Breast epithelium (tissue), 4 donors: ENCODE measurements at regions not wholly inside any gene's neighbourhood (a gene's known extent, or its start where the extent isn't known, plus 50 kb on each side); places are given as distances from the start of the nearest gene placed in this dataset.

ENCODE experiments used
- DNase-seq, 2 donors: peaks; one replicate each; pipeline ENCODE4 v3.0.0-alpha.2; 2019; ENCODE audit warnings: low spot score in 2 of 2
- H3K27ac ChIP-seq, 2 donors: fragments of 200-600 bp; sonication (generic) in 1 of 2; one replicate each; pipeline ENCODE4 v1.5.1; 2016 to 2019; ENCODE audit warnings: mild to moderate bottlenecking in 1 of 2
- H3K27me3 ChIP-seq, 2 donors: fragments of 200-600 bp; sonication (generic) in 1 of 2; one replicate each; pipeline versions ENCODE4 v1.5.1 to v1.6.0; 2017 to 2019; ENCODE audit warnings: control low read depth in 1 of 2, mild to moderate bottlenecking in 1 of 2
- H3K36me3 ChIP-seq: fragments of 200-600 bp; one replicate; pipeline ENCODE4 v1.5.1; 2019
- H3K4me1 ChIP-seq, 2 donors: fragments of 200-600 bp; sonication (generic); one replicate each; pipeline ENCODE4 v1.5.1; 2016 to 2019; ENCODE audit warnings: control low read depth in 1 of 2
- H3K4me3 ChIP-seq, 3 donors: fragments of 200-600 bp; sonication (generic); 1 replicate in 2 of 3; 2 replicates in 1 of 3; pipeline ENCODE4 v1.5.1; 2016 to 2019; ENCODE audit warnings: mild to moderate bottlenecking in 3 of 3, moderate library complexity in 2 of 3
- H3K9me3 ChIP-seq, 2 donors: fragments of 200-600 bp; sonication (generic) in 1 of 2; one replicate each; pipeline ENCODE4 v1.5.1; 2016 to 2019; ENCODE audit warnings: control low read depth in 1 of 2
- POLR2A ChIP-seq: fragments of 450-650 bp; IDR thresholded peaks from one replicate; pipeline ENCODE4 v1.6.1; 2016; ENCODE audit warnings: antibody characterized with exemption, mild to moderate bottlenecking, moderate library complexity
- POLR2AphosphoS5 ChIP-seq, 3 donors: sonication (generic); formaldehyde crosslinking; IDR thresholded peaks; one replicate each; pipeline ENCODE4 v1.6.1; 2017; ENCODE audit warnings: antibody characterized with exemption in 3 of 3
- intact Hi-C: fragments of 100-400 bp; cut with DNase I; formaldehyde crosslinking; loops from one replicate; pipeline ENCODE4 v1.15.1; 2023; ENCODE audit warnings: low total_unique reads
- TF ChIP-seq, protein P1 (sequence below), 3 donors: fragments of 450-650 bp; IDR thresholded peaks; one replicate each; pipeline ENCODE4 v1.5.1; 2016 to 2017; ENCODE audit warnings: antibody characterized with exemption in 3 of 3, mild to moderate bottlenecking in 3 of 3, moderate library complexity in 3 of 3

DNA sequence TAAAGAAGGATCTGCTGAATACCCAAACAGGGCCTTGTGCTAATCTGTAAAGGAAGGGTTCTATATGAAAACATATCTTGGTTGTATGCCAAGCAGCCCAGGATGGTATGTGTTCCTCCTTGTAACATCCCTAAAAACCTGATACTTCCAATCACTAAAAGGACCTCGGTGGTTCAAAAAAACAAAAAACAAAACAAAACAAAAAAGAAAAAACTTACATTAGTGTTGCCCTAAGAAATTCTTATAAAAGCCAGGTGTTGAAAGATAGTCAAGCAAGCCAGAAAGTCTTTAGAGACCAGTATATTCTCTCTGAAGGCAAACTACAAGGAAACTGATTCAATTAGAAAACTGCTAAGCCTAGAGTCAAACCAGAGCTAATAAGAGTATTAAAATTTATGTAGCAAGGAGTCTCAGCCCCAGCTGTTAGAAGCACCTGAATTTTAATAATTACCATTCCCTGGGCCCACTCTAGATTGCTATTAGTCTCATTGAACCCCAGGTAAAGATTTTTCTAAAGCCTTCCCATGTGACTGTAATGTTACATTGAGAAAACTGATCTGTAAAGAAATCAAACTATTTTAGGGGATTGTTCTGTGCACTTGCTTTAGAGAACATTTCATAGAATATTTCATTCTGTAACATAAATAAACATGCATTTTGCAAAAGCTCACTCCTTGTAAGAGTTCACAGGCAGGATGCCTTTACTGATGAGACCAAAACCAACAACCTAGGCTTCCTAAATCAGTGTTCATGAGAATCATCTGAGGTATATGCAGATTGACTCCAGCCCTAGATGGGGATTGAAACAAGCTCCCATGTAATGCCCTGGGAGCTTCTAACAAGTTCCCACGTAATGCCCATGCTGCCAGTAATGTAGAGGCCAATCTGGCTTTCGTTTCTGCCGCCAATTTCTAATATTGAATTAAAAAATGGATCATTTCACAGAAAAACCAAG is 95.2 kb upstream of the BTN3A2 start:
- Histone ChIP-seq H3K36me3 (no peaks in the 10 kb centered on the region), H3K9me3 (no peaks in the 10 kb centered on the region), H3K4me3 (no peak overlapping the region), H3K4me1 (peaks cover 0 to 3% of the 10 kb centered on the region in 2 donors), H3K27ac (no peak overlapping the region), H3K27me3 (peaks cover 0 to 15% of the 10 kb centered on the region in 2 donors)
- DNase-seq, result no peak
- TF ChIP-seq POLR2AphosphoS5 (IDR thresholded peaks at IDR 0.05), result no peak
- TF ChIP-seq, protein P1, sequence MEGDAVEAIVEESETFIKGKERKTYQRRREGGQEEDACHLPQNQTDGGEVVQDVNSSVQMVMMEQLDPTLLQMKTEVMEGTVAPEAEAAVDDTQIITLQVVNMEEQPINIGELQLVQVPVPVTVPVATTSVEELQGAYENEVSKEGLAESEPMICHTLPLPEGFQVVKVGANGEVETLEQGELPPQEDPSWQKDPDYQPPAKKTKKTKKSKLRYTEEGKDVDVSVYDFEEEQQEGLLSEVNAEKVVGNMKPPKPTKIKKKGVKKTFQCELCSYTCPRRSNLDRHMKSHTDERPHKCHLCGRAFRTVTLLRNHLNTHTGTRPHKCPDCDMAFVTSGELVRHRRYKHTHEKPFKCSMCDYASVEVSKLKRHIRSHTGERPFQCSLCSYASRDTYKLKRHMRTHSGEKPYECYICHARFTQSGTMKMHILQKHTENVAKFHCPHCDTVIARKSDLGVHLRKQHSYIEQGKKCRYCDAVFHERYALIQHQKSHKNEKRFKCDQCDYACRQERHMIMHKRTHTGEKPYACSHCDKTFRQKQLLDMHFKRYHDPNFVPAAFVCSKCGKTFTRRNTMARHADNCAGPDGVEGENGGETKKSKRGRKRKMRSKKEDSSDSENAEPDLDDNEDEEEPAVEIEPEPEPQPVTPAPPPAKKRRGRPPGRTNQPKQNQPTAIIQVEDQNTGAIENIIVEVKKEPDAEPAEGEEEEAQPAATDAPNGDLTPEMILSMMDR (IDR thresholded peaks at IDR 0.05), result no peak
- no peak for TF ChIP-seq POLR2A
- intact Hi-C loops, result no loop called here

DNA sequence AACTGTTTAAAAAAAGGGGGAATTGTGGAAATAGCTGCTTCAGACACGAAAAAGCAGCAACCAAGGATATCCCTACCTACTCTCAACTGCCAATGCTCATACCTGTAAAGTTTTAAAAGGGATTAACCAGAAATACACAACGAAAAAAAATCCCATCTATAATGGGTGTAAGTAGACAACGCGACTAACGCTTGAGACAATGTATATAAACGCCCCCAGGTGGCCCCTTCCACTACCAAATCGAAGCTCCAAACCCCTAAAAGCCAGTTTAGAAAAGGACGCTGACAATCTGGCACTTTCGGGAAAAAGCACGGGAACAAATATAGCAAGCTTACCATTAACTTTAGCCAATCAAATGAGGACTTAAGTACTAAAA is 94.5 kb upstream of the BTN3A2 start:
- Histone ChIP-seq H3K4me3 (no peak overlapping the region), H3K27ac (no peak overlapping the region), H3K36me3 (no peaks in the 10 kb centered on the region), H3K27me3 (peaks cover 0 to 15% of the 10 kb centered on the region in 2 donors), H3K4me1 (peaks cover 0 to 3% of the 10 kb centered on the region in 2 donors), H3K9me3 (no peaks in the 10 kb centered on the region)
- TF ChIP-seq POLR2A (no peak), POLR2AphosphoS5 (IDR thresholded peaks at IDR 0.05) (no peak)
- TF ChIP-seq, protein P1 (IDR thresholded peaks at IDR 0.05), result no peak
- intact Hi-C loops, result no loop called here
- DNase-seq, result no peak

DNA sequence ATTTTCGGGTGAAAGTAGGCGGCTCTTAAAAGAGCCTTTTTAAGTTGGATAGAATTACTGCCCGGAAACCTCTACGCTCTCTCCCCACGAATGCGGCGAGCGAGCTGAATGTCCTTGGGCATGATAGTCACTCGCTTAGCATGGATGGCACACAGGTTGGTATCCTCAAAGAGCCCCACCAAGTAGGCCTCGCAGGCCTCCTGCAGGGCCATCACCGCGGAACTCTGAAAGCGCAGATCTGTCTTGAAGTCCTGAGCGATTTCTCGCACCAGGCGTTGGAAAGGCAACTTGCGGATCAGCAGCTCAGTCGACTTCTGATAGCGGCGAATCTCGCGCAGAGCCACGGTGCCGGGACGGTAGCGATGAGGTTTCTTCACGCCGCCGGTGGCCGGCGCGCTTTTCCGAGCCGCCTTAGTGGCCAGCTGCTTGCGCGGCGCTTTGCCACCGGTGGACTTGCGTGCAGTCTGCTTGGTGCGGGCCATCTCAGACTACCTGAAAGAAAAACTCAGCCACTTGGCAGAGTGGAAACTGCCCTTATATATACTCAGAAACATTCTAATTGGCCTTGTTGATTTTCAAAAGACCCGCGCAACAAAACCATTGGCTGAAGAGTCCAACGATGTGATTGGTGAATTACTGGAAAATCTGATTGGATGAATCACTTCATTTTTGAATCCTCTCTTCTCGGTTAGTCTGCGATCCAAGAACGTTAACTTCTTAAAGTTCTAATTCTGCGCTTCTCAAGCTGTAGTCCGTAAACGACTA is 93.9 kb upstream of the BTN3A2 start:
- peaks cover 0 to 15% of the 10 kb centered on the region in 2 donors for H3K27me3 ChIP-seq
- peaks cover 0 to 3% of the 10 kb centered on the region in 2 donors for H3K4me1 ChIP-seq
- H3K36me3 ChIP-seq, result no peaks in the 10 kb centered on the region
- peak overlapping the region; percentile 49 to 70 (median 58) for H3K4me3 ChIP-seq
- intact Hi-C loops, result no loop called here
- no peak for TF ChIP-seq POLR2A
- peak in 1 of 3 donors; percentile 10 for TF ChIP-seq POLR2AphosphoS5 (IDR thresholded peaks at IDR 0.05)
- peak overlapping the region; percentile 94 to 95 for H3K27ac ChIP-seq
- no peaks in the 10 kb centered on the region for H3K9me3 ChIP-seq
- DNase-seq, result peak in 1 of 2 donors; percentile 65

DNA sequence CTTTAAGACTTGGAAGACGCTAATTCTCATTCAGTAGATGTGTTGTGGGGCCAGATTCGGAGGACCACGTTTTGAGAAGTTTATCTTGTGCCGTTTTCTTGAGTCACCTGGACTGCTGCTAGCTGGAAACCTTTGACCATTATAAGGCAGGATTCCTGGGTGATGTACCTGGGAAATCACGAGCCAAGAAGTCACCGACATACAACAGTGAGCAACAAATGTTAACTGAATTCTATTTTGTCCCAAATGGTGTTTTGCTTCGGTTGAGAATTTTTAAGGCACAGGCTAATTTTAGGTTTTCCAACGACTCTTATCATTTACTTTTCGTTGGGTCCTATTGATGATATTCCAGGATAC is 93.4 kb upstream of the BTN3A2 start:
- Histone ChIP-seq H3K9me3 (no peaks in the 10 kb centered on the region), H3K27me3 (peaks cover 0 to 15% of the 10 kb centered on the region in 2 donors)
- no peak for DNase-seq

DNA sequence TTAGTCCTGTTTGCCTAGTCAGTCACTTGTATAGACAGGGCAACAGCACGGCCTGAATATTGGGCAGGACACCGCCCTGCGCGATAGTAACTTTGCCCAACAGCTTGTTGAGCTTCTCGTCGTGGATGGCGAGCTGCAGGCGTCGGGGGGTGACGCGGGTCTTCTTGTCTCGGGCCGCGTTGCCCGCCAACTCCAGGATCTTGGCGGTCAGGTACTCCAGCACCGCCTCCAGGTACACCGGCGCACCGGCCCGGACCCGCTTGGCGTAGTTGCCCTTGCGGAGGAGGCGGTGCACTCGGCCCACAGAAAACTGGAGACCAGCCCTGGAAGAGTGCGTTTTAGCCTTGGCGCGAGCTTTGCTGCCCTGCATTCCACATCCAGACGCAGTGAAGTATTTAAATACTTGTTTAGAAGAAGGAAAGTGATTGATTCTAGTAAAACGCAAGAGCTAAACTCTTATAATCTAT is 92.8 kb upstream of the BTN3A2 start:
- Histone ChIP-seq H3K4me3 (peak overlapping the region; percentile 49 to 70 (median 58)), H3K27ac (peak overlapping the region; percentile 94 to 95), H3K4me1 (peaks cover 0 to 3% of the 10 kb centered on the region in 2 donors), H3K36me3 (no peaks in the 10 kb centered on the region), H3K27me3 (peaks cover 0 to 15% of the 10 kb centered on the region in 2 donors), H3K9me3 (no peaks in the 10 kb centered on the region)
- intact Hi-C loops, result no loop called here
- no peak for TF ChIP-seq POLR2A
- TF ChIP-seq POLR2AphosphoS5 (IDR thresholded peaks at IDR 0.05), result peak in 1 of 3 donors; percentile 23
- TF ChIP-seq, protein P1 (IDR thresholded peaks at IDR 0.05), result no peak
- DNase-seq, result peak in 1 of 2 donors; percentile 55

More for the DNA sequence above, 93.4 kb upstream of the BTN3A2 start:
- Histone ChIP-seq H3K4me1 (peaks cover 0 to 3% of the 10 kb centered on the region in 2 donors), H3K36me3 (no peaks in the 10 kb centered on the region), H3K4me3 (peak overlapping the region; percentile 49 to 70 (median 58)), H3K27ac (peak overlapping the region; percentile 94 to 95)
- intact Hi-C loops, result no loop called here
- TF ChIP-seq POLR2A (no peak), POLR2AphosphoS5 (IDR thresholded peaks at IDR 0.05) (no peak)
- TF ChIP-seq, protein P1 (IDR thresholded peaks at IDR 0.05), result no peak
